Right lobe of liver (tissue), 4 donors: ENCODE measurements at regions not wholly inside any gene's neighbourhood (a gene's known extent, or its start where the extent isn't known, plus 50 kb on each side); places are given as distances from the start of the nearest gene placed in this dataset.

Experiments
- POLR2A ChIP-seq: fragments of 450-650 bp; IDR thresholded peaks from one replicate; pipeline ENCODE4 v1.6.1; 2017; ENCODE audit warnings: antibody characterized with exemption, mild to moderate bottlenecking
- TF ChIP-seq, protein P1 (sequence below), 4 donors: fragments of 200-600 bp in 3 of 4; fragments of 450-650 bp in 1 of 4; IDR thresholded peaks; one replicate each; pipeline versions ENCODE4 v1.5.1 to v1.8.0; 2016 to 2022; ENCODE audit warnings: antibody characterized with exemption in 4 of 4, mild to moderate bottlenecking in 2 of 4
- donor health status: DM: no; HTN: no; CAD: no.
- donor health status: DM: no; HTN: no; CAD: no.
- donor health status: DM: no; HTN: yes; CAD: no.

DNA sequence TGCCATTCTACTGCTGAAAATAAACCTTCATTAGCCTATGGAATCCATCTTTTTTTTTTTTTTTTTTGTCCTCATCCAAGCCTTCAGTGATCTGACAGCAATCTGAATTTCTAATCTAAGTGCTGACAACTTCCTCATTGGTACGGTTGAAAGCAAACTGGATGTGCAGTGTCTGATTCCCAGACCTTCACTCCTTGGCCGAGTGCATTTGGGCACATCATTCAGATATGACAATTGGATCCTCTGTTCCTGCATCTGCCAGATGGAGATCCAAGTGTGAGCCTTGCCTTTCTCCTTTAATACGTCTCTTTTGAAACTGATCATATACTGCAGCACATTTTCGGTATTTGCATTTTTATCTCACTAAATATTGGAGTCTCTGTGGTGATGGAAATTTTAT is 713.1 kb downstream of the DCDC2C start:
- TF ChIP-seq, protein P1, sequence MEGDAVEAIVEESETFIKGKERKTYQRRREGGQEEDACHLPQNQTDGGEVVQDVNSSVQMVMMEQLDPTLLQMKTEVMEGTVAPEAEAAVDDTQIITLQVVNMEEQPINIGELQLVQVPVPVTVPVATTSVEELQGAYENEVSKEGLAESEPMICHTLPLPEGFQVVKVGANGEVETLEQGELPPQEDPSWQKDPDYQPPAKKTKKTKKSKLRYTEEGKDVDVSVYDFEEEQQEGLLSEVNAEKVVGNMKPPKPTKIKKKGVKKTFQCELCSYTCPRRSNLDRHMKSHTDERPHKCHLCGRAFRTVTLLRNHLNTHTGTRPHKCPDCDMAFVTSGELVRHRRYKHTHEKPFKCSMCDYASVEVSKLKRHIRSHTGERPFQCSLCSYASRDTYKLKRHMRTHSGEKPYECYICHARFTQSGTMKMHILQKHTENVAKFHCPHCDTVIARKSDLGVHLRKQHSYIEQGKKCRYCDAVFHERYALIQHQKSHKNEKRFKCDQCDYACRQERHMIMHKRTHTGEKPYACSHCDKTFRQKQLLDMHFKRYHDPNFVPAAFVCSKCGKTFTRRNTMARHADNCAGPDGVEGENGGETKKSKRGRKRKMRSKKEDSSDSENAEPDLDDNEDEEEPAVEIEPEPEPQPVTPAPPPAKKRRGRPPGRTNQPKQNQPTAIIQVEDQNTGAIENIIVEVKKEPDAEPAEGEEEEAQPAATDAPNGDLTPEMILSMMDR (IDR thresholded peaks at IDR 0.05): no peak
- TF ChIP-seq POLR2A: no peak
